Heart left ventricle (tissue), 16 donors: ENCODE measurements at regions not wholly inside any gene's neighbourhood (a gene's known extent, or its start where the extent isn't known, plus 50 kb on each side); places are given as distances from the start of the nearest gene placed in this dataset.
A peak's percentile ranks its signal among the peaks of the same experiment; 100 is the strongest.

Experiments
- ATAC-seq, 4 donors: fragments of 200-7000 bp; cut with Tn5 transposase; one replicate each; pipeline ENCODE4 v1.9.1; 2020 to 2022; ENCODE audit warnings: moderate library complexity in 4 of 4, mild to moderate bottlenecking in 3 of 4, moderate number of reproducible peaks in 1 of 4
- DNase-seq, 5 donors: peaks; one replicate each; pipeline ENCODE4 v3.0.0-alpha.2; 2020
- H3K27ac ChIP-seq, 12 donors: fragments of 200-600 bp; sonication (generic) in 4 of 12; one replicate each; pipeline versions ENCODE4 v1.5.0 to v1.8.0; 2016 to 2022; ENCODE audit warnings: mild to moderate bottlenecking in 2 of 12
- H3K27me3 ChIP-seq, 9 donors: fragments of 200-600 bp; sonication (generic) in 2 of 9; one replicate each; pipeline versions ENCODE4 v1.5.1 to v1.8.0; 2016 to 2022; ENCODE audit warnings: mild to moderate bottlenecking in 3 of 9
- H3K36me3 ChIP-seq, 9 donors: fragments of 200-600 bp; sonication (generic) in 2 of 9; one replicate each; pipeline versions ENCODE4 v1.5.0 to v1.8.0; 2018 to 2022; ENCODE audit warnings: mild to moderate bottlenecking in 2 of 9
- H3K4me1 ChIP-seq, 12 donors: fragments of 200-600 bp; sonication (generic) in 4 of 12; one replicate each; pipeline versions ENCODE4 v1.5.0 to v1.8.0; 2016 to 2022; ENCODE audit warnings: mild to moderate bottlenecking in 3 of 12
- H3K4me3 ChIP-seq, 12 donors: fragments of 200-600 bp; sonication (generic) in 4 of 12; one replicate each; pipeline versions ENCODE4 v1.5.0 to v1.8.0; 2017 to 2022; ENCODE audit warnings: mild to moderate bottlenecking in 9 of 12, moderate library complexity in 4 of 12
- H3K9me3 ChIP-seq, 12 donors: fragments of 200-600 bp; sonication (generic) in 4 of 12; one replicate each; pipeline versions ENCODE4 v1.5.0 to v1.8.0; 2016 to 2022; ENCODE audit warnings: mild to moderate bottlenecking in 1 of 12
- CTCF ChIP-seq, 12 donors: fragments of 200-600 bp; sonication (generic) in 4 of 12; IDR thresholded peaks; one replicate each; pipeline versions ENCODE4 v1.5.0 to v1.8.0; 2018 to 2022; ENCODE audit warnings: antibody characterized with exemption in 12 of 12, mild to moderate bottlenecking in 5 of 12
- POLR2A ChIP-seq, 2 donors: fragments of 450-650 bp; IDR thresholded peaks; one replicate each; pipeline ENCODE4 v1.6.1; 2017; ENCODE audit warnings: antibody characterized with exemption in 2 of 2, mild to moderate bottlenecking in 2 of 2, moderate library complexity in 2 of 2
- WGBS, 4 donors: extraction: QIAGEN DNeasy Blood & Tissue Kit in 2 of 4; methylation state at CpG; one replicate each; pipeline versions ENCODE4 v1.1.5 to v1.1.7; 2013 to 2018; 5-methylcytosine and 5-hydroxymethylcytosine counted together
- intact Hi-C, 10 donors: fragments of 100-400 bp; cut with DNase I; formaldehyde crosslinking; loops; one replicate each; pipeline versions ENCODE4 v1.11.1 to v1.14.2; 2022
- donor health status: ischemic (EF 13 %, LVEDD 7.1; RV severe dilation, severe dysfunction).
- donor health status: healthy with polysubstance abuse.
- donor health status: DM: no; HTN: yes; CAD: no.
- donor health status: DM: no; HTN: no; CAD: no.
- donor health status: ischemic (EF 25% LVEDD 6.9; RV normal size, moderate dysfunction).
- donor health status: ischemic (EF 25% LVEDD 5.7; RV mildly dilated, moderate dysfunction).
- donor health status: healthy.
- donor health status: DM: yes; HTN: yes; CAD: no.
- donor health status: ischemic (EF 35%, LVEDD 5.7; RV mildly dilated, moderate dysfunction).
- donor health status: nonischemic (EF 11% LVEDD 7.7; RV severe dilation, severe dysfunction).
- donor health status: DM: yes; HTN: yes; CAD: no.
- donor health status: PGD.
- donor health status: ischemic (EF 29% LVEDD 5.4; RV normal size, mild dysfunction).
- donor health status: nonischemic (EF 23%, LVEDD 6.1; RV moderate dilation, normal function).

GRCh38 chr5:74978345-74978744 lies 74.0 kb downstream of the GCNT4 start:
- no peaks in the 10 kb centered on the region for H3K27me3 ChIP-seq
- H3K4me3 ChIP-seq = no peak overlapping the region
- H3K4me1 ChIP-seq = peaks cover 0 to 5% (median 0%) of the 10 kb centered on the region in 12 donors
- 69 to 76% (median 75%) methylated on average over 1 of the region's 1 CpG for WGBS, 4 donors
- peaks cover 0 to 6% (median 0%) of the 10 kb centered on the region in 12 donors for H3K9me3 ChIP-seq
- intact Hi-C loops = no loop called here
- no peak overlapping the region for H3K27ac ChIP-seq
- DNase-seq (no peak), ATAC-seq (no peak)
- no peak for TF ChIP-seq POLR2A (IDR thresholded peaks at IDR 0.05)
- TF ChIP-seq CTCF (IDR thresholded peaks at IDR 0.05) = no peak
- H3K36me3 ChIP-seq = no peaks in the 10 kb centered on the region

GRCh38 chr5:74977471-74977870 lies 74.9 kb downstream of the GCNT4 start:
- WGBS, 4 donors = 84 to 90% (median 87%) methylated on average over 6 of the region's 6 CpGs
- Histone ChIP-seq H3K27me3 (no peaks in the 10 kb centered on the region), H3K4me1 (peaks cover 0 to 5% (median 0%) of the 10 kb centered on the region in 12 donors), H3K36me3 (no peaks in the 10 kb centered on the region), H3K27ac (no peak overlapping the region), H3K4me3 (no peak overlapping the region), H3K9me3 (peaks cover 0 to 6% (median 0%) of the 10 kb centered on the region in 12 donors)
- DNase-seq (no peak), ATAC-seq (no peak)
- TF ChIP-seq CTCF (IDR thresholded peaks at IDR 0.05) = no peak
- no peak for TF ChIP-seq POLR2A (IDR thresholded peaks at IDR 0.05)
- intact Hi-C loops = no loop called here

- TF ChIP-seq CTCF (IDR thresholded peaks at IDR 0.05) = no peak
- TF ChIP-seq POLR2A (IDR thresholded peaks at IDR 0.05) = no peak
- no peak for DNase-seq
- Histone ChIP-seq H3K27me3 (no peaks in the 10 kb centered on the region), H3K4me1 (peaks cover 0 to 5% (median 0%) of the 10 kb centered on the region in 12 donors), H3K9me3 (peaks cover 0 to 13% (median 0%) of the 10 kb centered on the region in 12 donors), H3K36me3 (no peaks in the 10 kb centered on the region), H3K4me3 (no peak overlapping the region), H3K27ac (no peak overlapping the region)
- no peak for ATAC-seq
- intact Hi-C loops = no loop called here
- 53 to 70% (median 60%) methylated on average over 3 of the region's 3 CpGs for WGBS, 4 donors
Observed at GRCh38 chr5:74976651-74977050, 75.7 kb downstream of the GCNT4 start.

- DNase-seq (no peak), ATAC-seq (no peak)
- Histone ChIP-seq H3K27ac (peak overlapping the region in 1 of 12 donors; percentile 40), H3K4me1 (peaks cover 0 to 5% (median 0%) of the 10 kb centered on the region in 12 donors), H3K4me3 (no peak overlapping the region), H3K9me3 (peaks cover 0 to 15% (median 0%) of the 10 kb centered on the region in 12 donors), H3K27me3 (no peaks in the 10 kb centered on the region), H3K36me3 (no peaks in the 10 kb centered on the region)
- 75 to 87% (median 84%) methylated on average over 3 of the region's 3 CpGs for WGBS, 4 donors
- intact Hi-C loops = no loop called here
- TF ChIP-seq CTCF (IDR thresholded peaks at IDR 0.05) = no peak
- no peak for TF ChIP-seq POLR2A (IDR thresholded peaks at IDR 0.05)
Observed at GRCh38 chr5:74975582-74975981, 76.8 kb downstream of the GCNT4 start.
